ENCODE measurements at regions not wholly inside any gene's neighbourhood (a gene's known extent, or its start where the extent isn't known, plus 50 kb on each side); places are given as distances from the start of the nearest gene placed in this dataset.
"Not testable (repeated sequence)": the region's sequence is repeated elsewhere in the genome, so short reads cannot be mapped to it uniquely, and the experiment has no call there.

DNA sequence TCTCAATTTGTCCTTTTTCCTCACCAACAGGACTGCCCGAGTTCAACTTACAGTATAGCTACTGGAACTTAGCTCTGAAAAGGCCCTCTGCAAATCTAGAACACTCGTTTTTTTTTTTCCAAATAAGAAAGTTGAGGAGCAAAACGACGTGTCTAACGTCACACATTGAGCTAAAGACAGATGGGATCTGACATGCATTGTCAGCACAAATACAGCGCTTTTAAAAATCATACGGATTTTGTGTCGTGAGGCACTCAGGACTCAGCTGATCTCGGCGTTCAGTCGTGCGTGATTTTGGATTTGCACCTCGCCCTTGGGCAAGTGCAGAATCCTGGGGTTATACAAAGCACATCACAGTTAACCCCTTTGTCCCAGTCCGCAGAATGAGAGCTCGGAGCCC lies 94.7 kb upstream of the ZNF322 start:
- TF ChIP-seq, protein P1, sequence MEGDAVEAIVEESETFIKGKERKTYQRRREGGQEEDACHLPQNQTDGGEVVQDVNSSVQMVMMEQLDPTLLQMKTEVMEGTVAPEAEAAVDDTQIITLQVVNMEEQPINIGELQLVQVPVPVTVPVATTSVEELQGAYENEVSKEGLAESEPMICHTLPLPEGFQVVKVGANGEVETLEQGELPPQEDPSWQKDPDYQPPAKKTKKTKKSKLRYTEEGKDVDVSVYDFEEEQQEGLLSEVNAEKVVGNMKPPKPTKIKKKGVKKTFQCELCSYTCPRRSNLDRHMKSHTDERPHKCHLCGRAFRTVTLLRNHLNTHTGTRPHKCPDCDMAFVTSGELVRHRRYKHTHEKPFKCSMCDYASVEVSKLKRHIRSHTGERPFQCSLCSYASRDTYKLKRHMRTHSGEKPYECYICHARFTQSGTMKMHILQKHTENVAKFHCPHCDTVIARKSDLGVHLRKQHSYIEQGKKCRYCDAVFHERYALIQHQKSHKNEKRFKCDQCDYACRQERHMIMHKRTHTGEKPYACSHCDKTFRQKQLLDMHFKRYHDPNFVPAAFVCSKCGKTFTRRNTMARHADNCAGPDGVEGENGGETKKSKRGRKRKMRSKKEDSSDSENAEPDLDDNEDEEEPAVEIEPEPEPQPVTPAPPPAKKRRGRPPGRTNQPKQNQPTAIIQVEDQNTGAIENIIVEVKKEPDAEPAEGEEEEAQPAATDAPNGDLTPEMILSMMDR (IDR thresholded peaks at IDR 0.05; ENCODE audit: low read depth, low read length): no peak
- no peak overlapping the region for H3K4me3 ChIP-seq (ENCODE audit: low read depth, low read length)

- not testable (repeated sequence) for H3K4me3 ChIP-seq (ENCODE audit: low read depth, low read length)
Measured at GRCh38 chr6:26754801-26755200, 95.3 kb upstream of the ZNF322 start.

DNA sequence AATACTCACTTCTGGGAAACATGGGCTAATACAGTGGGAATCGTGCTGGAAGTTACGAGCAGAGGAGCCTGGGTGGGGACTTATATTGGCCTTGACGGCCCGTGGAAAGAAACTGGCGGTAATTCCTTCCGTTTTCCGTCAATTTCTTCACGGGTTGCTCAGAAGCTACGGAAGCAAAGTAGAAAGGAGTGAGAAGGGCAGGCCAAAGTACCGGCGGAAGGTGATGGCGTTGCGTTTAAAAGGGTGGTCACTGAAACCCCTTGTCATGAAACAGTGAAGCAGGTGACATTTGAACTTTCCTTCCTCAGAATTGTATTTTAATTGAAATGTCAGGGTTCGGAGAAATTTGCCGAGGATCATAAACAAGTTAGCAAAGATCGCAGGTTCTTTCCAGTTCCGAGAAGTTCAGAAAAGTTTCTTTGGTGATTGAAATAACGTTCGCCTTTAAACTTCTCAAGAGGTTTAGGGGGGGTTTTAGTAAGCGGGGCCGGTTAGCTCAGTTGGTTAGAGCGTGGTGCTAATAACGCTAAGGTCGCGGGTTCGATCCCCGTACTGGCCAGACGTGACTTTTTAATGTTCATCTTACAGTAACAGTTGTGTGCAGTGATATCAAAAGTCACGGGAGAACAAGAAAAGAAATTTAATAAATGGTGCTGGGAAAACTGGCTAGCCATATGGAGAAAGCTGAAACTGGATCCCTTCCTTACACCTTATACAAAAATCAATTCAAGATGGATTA lies 96.7 kb upstream of the ZNF322 start:
- H3K4me3 ChIP-seq (ENCODE audit: low read depth, low read length): peak overlapping the region; percentile 35

DNA sequence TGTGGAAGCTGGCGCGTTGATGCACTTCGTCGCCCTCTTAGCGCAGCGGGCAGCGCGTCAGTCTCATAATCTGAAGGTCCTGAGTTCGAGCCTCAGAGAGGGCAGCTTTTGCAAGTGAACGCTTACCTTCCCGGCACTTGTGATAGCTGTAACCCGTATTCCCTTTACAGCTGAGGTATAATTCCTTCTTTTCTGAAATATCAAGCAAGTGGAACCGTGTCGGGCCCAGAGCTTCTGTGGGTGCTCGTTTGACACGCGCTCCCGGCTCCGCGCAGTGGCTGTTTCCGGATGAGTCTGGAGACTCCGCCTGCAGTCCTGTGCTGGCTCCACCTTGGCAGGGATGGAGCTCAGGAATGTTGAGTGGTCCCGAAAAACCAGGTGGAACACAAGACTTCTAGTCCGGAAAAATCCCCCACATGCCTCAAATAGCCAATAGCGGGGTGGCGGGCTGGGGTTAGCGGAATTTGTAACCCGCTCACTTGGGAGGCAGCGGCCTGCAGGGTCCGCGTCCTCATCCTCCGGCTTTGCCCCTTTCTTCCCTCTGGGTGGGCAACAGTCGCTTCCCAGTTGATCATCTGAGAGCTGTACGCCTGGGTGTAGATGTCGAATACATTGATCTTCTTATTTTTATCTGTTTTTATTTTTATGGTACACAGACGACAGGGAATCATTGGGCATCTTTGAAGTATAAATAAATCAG lies 106.8 kb upstream of the ZNF322 start:
- H3K4me3 ChIP-seq (ENCODE audit: low read depth, low read length): not testable (repeated sequence)

DNA sequence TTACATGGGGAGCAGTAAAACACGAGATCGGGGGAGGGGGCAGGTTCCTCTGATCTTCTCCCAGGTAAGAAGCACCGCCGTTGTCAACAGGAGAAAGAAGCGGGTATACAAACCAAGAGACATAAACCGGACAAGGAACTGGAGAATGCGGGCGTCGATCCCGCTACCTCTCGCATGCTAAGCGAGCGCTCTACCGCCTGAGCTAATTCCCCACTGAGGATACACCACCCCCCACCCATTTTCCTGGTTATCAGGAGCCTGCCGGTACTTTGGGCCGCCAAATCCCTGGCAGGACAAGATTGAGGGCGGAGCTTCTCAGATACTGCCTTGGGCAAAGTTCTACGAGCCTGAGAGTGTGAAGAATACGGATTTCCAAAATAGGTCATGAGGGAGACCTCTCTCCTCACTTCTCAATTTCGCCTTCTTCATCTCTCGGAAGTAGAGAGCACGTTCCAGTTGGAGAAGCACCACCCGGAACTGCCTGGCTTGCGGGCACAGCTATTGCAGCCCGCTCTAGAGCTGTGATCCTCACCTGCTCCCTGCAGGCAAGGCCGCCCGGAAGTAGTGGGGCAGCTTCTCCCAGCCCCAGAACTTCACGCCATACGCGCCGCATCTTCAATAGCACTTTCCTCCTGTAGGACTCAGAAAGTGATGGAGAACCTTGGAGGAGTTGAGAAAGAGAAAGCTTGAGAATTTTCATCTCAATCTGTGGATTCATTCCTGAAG lies 111.6 kb upstream of the ZNF322 start:
- H3K4me3 ChIP-seq (ENCODE audit: low read depth, low read length): not testable (repeated sequence)

- not testable (repeated sequence) for H3K4me3 ChIP-seq (ENCODE audit: low read depth, low read length)
Measured at GRCh38 chr6:26773414-26773813, 113.9 kb upstream of the ZNF322 start.

- H3K4me3 ChIP-seq (ENCODE audit: low read depth, low read length): not testable (repeated sequence)
Measured at GRCh38 chr6:26780563-26780962, 121.0 kb upstream of the ZNF322 start.

- not testable (repeated sequence) for H3K4me3 ChIP-seq (ENCODE audit: low read depth, low read length)
Measured at GRCh38 chr6:26795474-26796307, 136.1 kb upstream of the ZNF322 start.

GRCh38 chr6:26799903-26800633 lies 140.5 kb upstream of the ZNF322 start:
- H3K4me3 ChIP-seq (ENCODE audit: low read depth, low read length): not testable (repeated sequence)

GRCh38 chr6:26803762-26804161 lies 144.2 kb upstream of the ZNF322 start:
- H3K4me3 ChIP-seq (ENCODE audit: low read depth, low read length): not testable (repeated sequence)

DNA sequence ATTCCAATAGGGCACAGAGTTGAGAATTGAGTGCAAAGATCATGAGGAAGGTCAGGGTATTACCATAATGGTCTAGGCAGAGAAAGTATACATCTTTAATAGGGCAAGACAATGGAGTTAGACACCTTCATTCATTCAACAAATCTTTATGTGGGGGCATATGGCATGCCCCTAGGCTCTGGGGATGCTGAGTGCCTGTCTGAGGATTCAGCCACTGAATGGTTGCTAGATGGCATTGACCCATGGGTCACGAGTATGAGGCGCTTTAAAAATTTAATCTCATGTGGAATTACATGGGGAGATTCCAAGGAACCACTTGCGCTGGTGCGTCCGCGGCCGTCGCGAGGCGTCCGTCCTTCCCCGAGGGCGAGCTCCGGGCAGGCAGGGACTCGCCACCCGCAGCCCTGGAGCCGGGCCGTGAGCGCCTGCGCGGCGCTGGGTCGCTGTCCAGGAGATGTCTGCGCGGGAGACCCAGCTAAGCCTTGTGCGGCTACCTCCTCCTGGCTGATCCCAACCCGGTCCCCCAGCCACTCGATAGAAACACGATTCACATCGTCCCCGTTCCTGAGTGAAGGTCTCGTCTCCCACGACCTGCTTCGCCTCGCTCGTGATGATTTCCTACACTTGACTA lies 152.1 kb upstream of the ZNF322 start:
- not testable (repeated sequence) for H3K4me3 ChIP-seq (ENCODE audit: low read depth, low read length)

DNA sequence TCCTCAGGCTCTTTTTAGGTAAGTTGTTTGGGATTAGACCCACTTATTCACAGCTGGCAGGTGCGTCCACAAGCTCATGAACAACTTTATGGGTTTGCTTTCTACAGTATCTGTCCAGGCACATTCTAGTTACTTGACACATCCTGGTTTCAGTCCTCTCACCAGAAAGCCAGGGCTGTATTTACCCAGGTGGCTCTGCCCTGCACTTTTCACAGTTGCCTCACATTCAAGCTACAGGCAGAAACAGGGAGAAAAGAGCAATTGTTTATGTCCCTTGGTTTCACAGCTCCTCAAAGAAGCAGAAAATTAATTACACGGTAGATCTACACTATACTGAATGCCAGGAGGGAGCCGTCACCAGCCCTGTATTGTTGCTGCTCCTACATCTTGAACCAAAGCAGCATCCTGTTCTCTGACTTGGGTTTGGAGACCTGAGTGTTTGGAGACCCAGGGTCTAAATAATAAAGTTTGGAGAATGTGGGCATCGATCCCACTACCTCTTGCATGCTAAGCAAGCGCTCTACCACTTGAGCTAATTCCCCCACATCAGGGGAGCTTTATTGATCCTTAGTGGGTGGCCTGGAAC lies 159.2 kb upstream of the ZNF322 start:
- H3K4me3 ChIP-seq (ENCODE audit: low read depth, low read length): not testable (repeated sequence)

DNA sequence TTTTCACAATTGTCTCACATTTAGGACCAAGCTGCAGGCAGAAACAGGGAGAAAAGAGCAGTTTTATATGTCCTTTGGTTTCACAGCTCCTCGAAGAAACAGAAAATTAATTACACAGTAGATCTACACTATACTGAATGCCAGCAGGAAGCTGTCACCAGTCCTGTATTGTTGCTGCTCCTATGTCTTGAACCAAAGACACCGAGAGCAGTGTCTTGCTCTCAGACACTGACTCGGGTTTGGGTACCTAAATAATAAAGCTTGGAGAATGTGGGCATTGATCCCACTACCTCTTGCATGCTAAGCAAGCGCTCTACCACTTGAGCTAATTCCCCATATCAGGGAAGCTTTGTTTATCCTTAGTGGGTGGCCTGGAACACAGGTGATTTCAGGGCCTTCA lies 168.4 kb upstream of the ZNF322 start:
- H3K4me3 ChIP-seq (ENCODE audit: low read depth, low read length): not testable (repeated sequence)

GRCh38 chr6:26829480-26829879 lies 169.9 kb upstream of the ZNF322 start:
- not testable (repeated sequence) for H3K4me3 ChIP-seq (ENCODE audit: low read depth, low read length)

GRCh38 chr6:26830992-26831391 lies 171.4 kb upstream of the ZNF322 start:
- not testable (repeated sequence) for H3K4me3 ChIP-seq (ENCODE audit: low read depth, low read length)

DNA sequence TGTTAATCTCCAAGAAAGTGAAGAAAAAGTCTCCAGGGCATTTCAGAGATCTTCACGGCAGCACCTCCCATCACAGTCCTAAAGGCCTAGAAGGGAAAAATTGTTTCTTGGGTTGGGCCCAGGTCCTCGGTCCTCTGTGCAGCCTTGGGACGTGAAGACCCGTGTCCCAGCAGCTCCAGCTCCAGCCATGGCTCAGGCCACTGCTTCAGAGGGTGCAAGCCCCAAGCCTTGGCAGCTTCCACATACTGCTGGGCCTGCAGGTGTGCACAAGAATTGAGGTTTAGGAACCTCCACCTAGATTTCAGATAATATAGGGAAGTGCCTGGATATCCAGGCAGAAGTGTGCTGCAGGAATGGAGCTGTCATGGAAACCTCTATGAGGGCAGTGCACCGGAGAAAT lies 176.2 kb upstream of the ZNF322 start:
- H3K4me3 ChIP-seq (ENCODE audit: low read depth, low read length): not testable (repeated sequence)

DNA sequence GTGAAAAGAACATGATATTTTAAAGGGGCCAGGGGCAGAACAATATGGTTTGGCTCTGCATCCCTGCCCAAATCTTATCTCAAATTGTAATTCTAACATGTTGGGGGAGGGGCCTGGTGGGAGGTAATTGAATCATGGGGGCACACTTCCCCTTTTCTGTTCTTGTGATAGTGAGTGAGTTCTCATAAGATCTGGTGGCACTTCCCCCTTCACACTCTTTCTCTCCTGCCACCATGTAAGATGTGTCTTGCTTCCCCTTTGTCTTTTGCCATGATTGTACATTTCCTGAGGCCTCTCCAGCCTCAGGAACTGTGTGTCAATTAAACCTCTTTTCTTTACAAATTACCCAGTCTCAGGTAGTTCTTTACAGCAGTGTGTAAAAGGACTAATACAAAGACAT lies 177.1 kb upstream of the ZNF322 start:
- H3K4me3 ChIP-seq (ENCODE audit: low read depth, low read length): not testable (repeated sequence)

DNA sequence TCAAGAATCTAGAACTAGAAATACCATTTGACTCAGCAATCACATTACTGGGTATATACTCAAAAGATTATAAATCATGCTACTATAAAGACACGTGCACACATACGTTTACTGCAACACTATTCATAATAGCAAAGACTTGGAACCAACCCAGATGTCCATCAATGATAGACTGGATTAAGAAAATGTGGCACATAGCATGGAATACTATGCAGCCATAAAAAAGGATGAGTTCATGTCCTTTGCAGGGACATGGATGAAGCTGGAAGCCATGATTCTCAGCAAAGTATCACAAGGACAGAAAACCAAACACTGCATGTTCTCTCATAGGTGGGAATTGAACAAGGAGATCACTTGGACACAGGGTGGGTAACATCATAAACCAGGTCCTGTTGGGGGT lies 185.3 kb upstream of the ZNF322 start:
- H3K4me3 ChIP-seq (ENCODE audit: low read depth, low read length): not testable (repeated sequence)

Data from WI38 (cell line).